BLaER1 treated with 17β-estradiol and CSF1 and Interleukin-3, amounts not matched to agents 10 nM and 100 nM (cell line): ENCODE measurements at regions not wholly inside any gene's neighbourhood (a gene's known extent, or its start where the extent isn't known, plus 50 kb on each side); places are given as distances from the start of the nearest gene placed in this dataset.
"Not testable (repeated sequence)": the region's sequence is repeated elsewhere in the genome, so short reads cannot be mapped to it uniquely, and the experiment has no call there.

Source experiments
- H3K27ac ChIP-seq, 11 experiments: shearing (Covaris generic); formaldehyde crosslinking; 2 replicates each; pipeline ENCODE4 v1.8.1; 2022
- H3K27me3 ChIP-seq, 11 experiments: shearing (Covaris generic); formaldehyde crosslinking; 2 replicates each; pipeline ENCODE4 v1.8.1; 2022
- H3K36me3 ChIP-seq, 11 experiments: shearing (Covaris generic); formaldehyde crosslinking; 2 replicates each; pipeline ENCODE4 v1.8.1; 2022
- H3K4me1 ChIP-seq, 10 experiments: shearing (Covaris generic); formaldehyde crosslinking; 2 replicates each; pipeline ENCODE4 v1.8.1; 2022
- H3K4me2 ChIP-seq, 11 experiments: shearing (Covaris generic); formaldehyde crosslinking; 2 replicates each; pipeline ENCODE4 v1.8.1; 2022
- H3K4me3 ChIP-seq, 10 experiments: shearing (Covaris generic); formaldehyde crosslinking; 2 replicates each; pipeline ENCODE4 v1.8.1; 2022
- H3K9ac ChIP-seq, 11 experiments: shearing (Covaris generic); formaldehyde crosslinking; 2 replicates each; pipeline ENCODE4 v1.8.1; 2022
- H3K9me3 ChIP-seq, 11 experiments: shearing (Covaris generic); formaldehyde crosslinking; replicated peaks in 1 of 11; 2 replicates each; pipeline ENCODE4 v1.8.1; 2022
- H4K20me1 ChIP-seq, 11 experiments: shearing (Covaris generic); formaldehyde crosslinking; 2 replicates each; pipeline ENCODE4 v1.8.1; 2022
- Cebpa-rat ChIP-seq, 11 experiments: shearing (Covaris generic); IDR thresholded peaks; 2 replicates each; pipeline ENCODE4 v1.8.1; 2022

GRCh38 chrX:89973248-89973647 is 51.5 kb downstream of the TGIF2LX start:
- H3K9me3 ChIP-seq, result peaks cover 12 to 20% (median 14%) of the 10 kb centered on the region in 11 experiments
- not testable (repeated sequence) for H3K27ac ChIP-seq, H3K9ac ChIP-seq, H3K4me1 ChIP-seq, H3K4me2 ChIP-seq, H4K20me1 ChIP-seq, H3K36me3 ChIP-seq, H3K27me3 ChIP-seq, H3K4me3 ChIP-seq

GRCh38 chrX:90012395-90012794 is 90.7 kb downstream of the TGIF2LX start:
- H3K9me3 ChIP-seq, result peaks cover 17 to 31% (median 23%) of the 10 kb centered on the region in 11 experiments; a peak in 21 of 22 replicates
- no peak overlapping the region for H3K27ac ChIP-seq
- H4K20me1 ChIP-seq, result peaks cover 0 to 3% (median 0%) of the 10 kb centered on the region in 11 experiments; a peak in 1 of 22 replicates
- no peaks in the 10 kb centered on the region for H3K36me3 ChIP-seq
- no peak for TF ChIP-seq Cebpa-rat (IDR thresholded peaks at IDR 0.05)
- H3K9ac ChIP-seq, result no peak overlapping the region
- no peak overlapping the region for H3K4me2 ChIP-seq
- peaks cover 5 to 74% (median 54%) of the 10 kb centered on the region in 11 experiments; a peak in 18 of 22 replicates for H3K27me3 ChIP-seq
- no peak overlapping the region for H3K4me3 ChIP-seq
- no peaks in the 10 kb centered on the region for H3K4me1 ChIP-seq

GRCh38 chrX:90026730-90027129 is 105.0 kb downstream of the TGIF2LX start:
- Histone ChIP-seq H3K4me2 (no peak overlapping the region), H3K4me3 (no peak overlapping the region), H4K20me1 (no peaks in the 10 kb centered on the region), H3K27me3 (peaks cover 10 to 79% (median 53%) of the 10 kb centered on the region in 11 experiments; a peak in 20 of 22 replicates), H3K36me3 (no peaks in the 10 kb centered on the region), H3K9me3 (no peaks in the 10 kb centered on the region), H3K4me1 (no peaks in the 10 kb centered on the region), H3K9ac (no peak overlapping the region), H3K27ac (no peak overlapping the region)
- no peak for TF ChIP-seq Cebpa-rat (IDR thresholded peaks at IDR 0.05)

- no peak overlapping the region for H3K4me3 ChIP-seq
- H3K9ac ChIP-seq, result no peak overlapping the region
- H4K20me1 ChIP-seq, result no peaks in the 10 kb centered on the region; a peak in 1 of 22 replicates
- H3K27ac ChIP-seq, result no peak overlapping the region
- H3K36me3 ChIP-seq, result no peaks in the 10 kb centered on the region
- no peak overlapping the region for H3K4me2 ChIP-seq
- H3K27me3 ChIP-seq, result peaks cover 11 to 96% (median 82%) of the 10 kb centered on the region in 11 experiments; a peak in 20 of 22 replicates
- H3K9me3 ChIP-seq, result peaks cover 6 to 12% (median 8%) of the 10 kb centered on the region in 11 experiments; a peak in 15 of 22 replicates
- no peaks in the 10 kb centered on the region for H3K4me1 ChIP-seq
- TF ChIP-seq Cebpa-rat (IDR thresholded peaks at IDR 0.05), result no peak
Measured at GRCh38 chrX:90040807-90041206, 119.1 kb downstream of the TGIF2LX start.
